ENCODE measurements at regions not wholly inside any gene's neighbourhood (a gene's known extent, or its start where the extent isn't known, plus 50 kb on each side); places are given as distances from the start of the nearest gene placed in this dataset.
"Not testable (repeated sequence)": the region's sequence is repeated elsewhere in the genome, so short reads cannot be mapped to it uniquely, and the experiment has no call there.

- in situ Hi-C loops (cut with HindIII; ENCODE audit: low pct_unique_long_range_greater_than_20kb, low sequenced_read_pairs) = no loop called here
- DNase-seq (ENCODE audit: low read depth in 1 of 2, low spot score in 1 of 2) = no peak
- no peak for TF ChIP-seq JUND (IDR thresholded peaks at IDR 0.05; ENCODE audit: low read depth)
Observed at GRCh38 chr7:91496251-91496820, 232.1 kb downstream of the FZD1 start.

DNA sequence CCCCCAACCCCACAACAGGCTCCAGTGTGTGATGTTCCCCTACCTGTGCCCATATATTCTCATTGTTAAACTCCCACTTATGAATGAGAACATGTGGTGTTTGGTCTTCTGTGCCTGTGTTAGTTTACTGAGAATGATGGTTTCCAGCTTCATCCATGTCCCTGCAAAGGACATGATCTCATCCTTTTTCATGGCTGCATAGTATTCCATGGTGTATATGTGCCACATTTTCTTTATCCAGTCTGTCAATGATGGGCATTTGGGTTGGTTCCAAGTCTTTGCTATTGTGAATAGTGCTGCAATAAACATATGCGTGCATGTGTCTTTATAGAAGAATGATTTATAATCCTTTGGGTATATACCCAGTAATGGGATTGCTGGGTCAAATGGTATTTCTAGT lies 233.0 kb downstream of the FZD1 start:
- in situ Hi-C loops (cut with HindIII; ENCODE audit: low pct_unique_long_range_greater_than_20kb, low sequenced_read_pairs); DNase-seq (ENCODE audit: low read depth in 1 of 2, low spot score in 1 of 2): not testable (repeated sequence)

DNA sequence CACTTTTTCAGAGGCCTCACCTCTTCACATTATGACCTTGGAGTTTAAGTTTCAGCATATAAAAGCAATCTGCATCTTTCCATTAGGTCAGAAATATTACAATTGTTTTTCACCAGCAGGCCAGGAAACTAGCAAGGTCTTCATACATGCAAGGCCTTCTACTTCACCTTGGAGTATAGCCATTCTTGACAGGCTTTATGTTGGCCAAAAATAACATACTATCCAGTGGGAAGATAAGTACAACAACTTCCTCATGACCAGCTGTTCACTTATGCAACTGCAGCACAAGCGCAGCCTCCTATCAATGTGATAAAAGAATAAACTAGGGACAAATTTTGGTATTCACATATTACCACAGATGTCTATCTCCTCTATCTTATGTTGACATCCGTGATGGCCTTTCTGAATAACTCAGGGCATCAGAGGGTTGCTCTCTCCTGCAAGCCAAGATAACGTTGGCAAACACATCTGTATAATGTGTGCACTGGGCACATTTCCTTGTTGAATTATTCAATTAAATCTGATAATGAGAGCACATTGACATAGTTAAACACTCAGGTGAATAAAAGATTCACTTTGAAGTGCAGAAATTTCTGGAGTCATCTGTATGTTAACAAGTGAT lies 239.8 kb downstream of the FZD1 start:
- no peak for DNase-seq (ENCODE audit: low read depth in 1 of 2, low spot score in 1 of 2)
- in situ Hi-C loops (cut with HindIII; ENCODE audit: low pct_unique_long_range_greater_than_20kb, low sequenced_read_pairs) = no loop called here
- TF ChIP-seq JUND (IDR thresholded peaks at IDR 0.05; ENCODE audit: low read depth) = no peak

DNA sequence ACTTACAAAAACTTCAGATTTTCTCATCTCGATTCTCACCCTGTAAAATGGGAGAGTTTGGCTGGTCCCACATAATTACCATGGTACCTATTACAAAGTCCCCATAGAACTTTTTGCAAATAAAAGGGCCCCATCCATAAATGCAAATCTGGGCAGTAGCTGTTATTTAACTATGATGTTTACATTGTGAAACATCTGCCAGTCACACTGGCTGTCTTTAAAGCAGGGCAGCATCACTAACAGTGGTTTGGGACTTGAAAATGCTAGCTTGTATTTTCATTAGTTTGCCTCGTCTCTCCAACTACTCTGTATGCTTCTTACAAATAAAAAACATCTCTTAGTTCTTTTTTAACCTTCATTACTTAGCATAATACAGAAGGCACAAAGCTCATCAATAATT lies 240.7 kb downstream of the FZD1 start:
- in situ Hi-C loops (cut with HindIII; ENCODE audit: low pct_unique_long_range_greater_than_20kb, low sequenced_read_pairs) = no loop called here
- TF ChIP-seq JUND (IDR thresholded peaks at IDR 0.05; ENCODE audit: low read depth) = no peak
- DNase-seq (ENCODE audit: low read depth in 1 of 2, low spot score in 1 of 2) = no peak

DNA sequence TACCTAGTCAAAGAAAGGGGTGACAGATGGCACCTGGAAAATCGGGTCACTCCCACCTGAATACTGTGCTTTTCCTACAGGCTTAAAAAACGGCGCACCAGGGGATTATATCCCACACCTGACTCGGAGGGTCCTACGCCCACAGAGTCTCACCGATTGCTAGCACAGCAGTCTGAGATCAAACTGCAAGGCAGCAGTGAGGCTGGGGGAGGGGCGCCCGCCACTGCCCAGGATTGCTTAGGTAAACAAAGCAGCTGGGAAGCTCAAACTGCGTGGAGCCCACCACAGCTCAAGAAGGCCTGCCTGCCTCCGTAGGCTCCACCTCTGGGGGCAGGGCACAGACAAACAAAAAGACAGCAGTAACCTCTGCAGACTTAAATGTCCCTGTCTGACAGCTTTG lies 242.7 kb downstream of the FZD1 start:
- in situ Hi-C loops (cut with HindIII; ENCODE audit: low pct_unique_long_range_greater_than_20kb, low sequenced_read_pairs); DNase-seq (ENCODE audit: low read depth in 1 of 2, low spot score in 1 of 2): not testable (repeated sequence)

- in situ Hi-C loops (cut with HindIII; ENCODE audit: low pct_unique_long_range_greater_than_20kb, low sequenced_read_pairs); DNase-seq (ENCODE audit: low read depth in 1 of 2, low spot score in 1 of 2): not testable (repeated sequence)
Observed at GRCh38 chr7:91511861-91512260, 247.6 kb downstream of the FZD1 start.

GRCh38 chr7:91512958-91513357 lies 248.7 kb downstream of the FZD1 start:
- no peak for TF ChIP-seq JUND (IDR thresholded peaks at IDR 0.05; ENCODE audit: low read depth)
- DNase-seq (ENCODE audit: low read depth in 1 of 2, low spot score in 1 of 2) = peak in 1 of 2 experiments; percentile 5
- in situ Hi-C loops (cut with HindIII; ENCODE audit: low pct_unique_long_range_greater_than_20kb, low sequenced_read_pairs) = no loop called here

DNA sequence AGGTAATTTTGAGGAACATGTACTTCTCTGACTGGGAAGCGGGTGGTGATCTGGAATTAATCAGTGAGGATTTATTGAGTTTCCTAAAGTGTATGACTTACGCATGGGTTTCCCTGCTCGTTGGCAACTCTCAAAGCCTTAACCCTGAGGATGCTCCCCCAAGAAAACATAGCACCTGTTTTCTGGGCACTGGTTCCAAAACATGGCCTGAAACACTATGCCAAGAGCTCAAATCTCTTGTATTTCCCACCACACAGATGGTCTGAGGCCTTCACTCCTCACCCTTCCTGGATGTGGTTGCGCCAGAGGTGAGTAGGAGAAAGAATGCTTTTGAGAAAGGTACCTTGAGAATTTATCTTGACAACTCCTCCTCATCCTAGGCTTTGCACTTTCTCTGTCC lies 250.4 kb downstream of the FZD1 start:
- no peak for DNase-seq (ENCODE audit: low read depth in 1 of 2, low spot score in 1 of 2)
- TF ChIP-seq JUND (IDR thresholded peaks at IDR 0.05; ENCODE audit: low read depth) = no peak
- in situ Hi-C loops (cut with HindIII; ENCODE audit: low pct_unique_long_range_greater_than_20kb, low sequenced_read_pairs) = no loop called here

DNA sequence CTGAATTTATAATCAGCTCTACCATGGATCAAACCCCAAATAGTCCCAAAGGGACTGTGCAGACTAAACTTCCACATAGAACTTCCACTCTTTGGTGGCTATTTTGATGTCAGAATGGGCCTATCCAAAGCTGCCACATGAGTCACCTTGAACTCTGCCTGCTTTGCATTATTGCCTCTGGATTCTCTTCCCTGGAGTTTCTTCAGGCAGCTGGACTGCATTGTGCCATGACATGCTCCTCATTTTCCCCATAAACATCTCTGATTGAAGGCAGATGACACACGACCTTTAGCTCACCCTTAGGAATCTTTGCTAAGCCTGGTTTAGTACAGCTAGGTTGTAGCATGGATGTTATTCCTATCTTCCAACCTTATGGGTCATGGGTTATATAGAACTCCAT lies 251.7 kb downstream of the FZD1 start:
- DNase-seq (ENCODE audit: low read depth in 1 of 2, low spot score in 1 of 2) = no peak
- no peak for TF ChIP-seq JUND (IDR thresholded peaks at IDR 0.05; ENCODE audit: low read depth)
- in situ Hi-C loops (cut with HindIII; ENCODE audit: low pct_unique_long_range_greater_than_20kb, low sequenced_read_pairs) = no loop called here

- TF ChIP-seq JUND (IDR thresholded peaks at IDR 0.05; ENCODE audit: low read depth) = no peak
- no peak for DNase-seq (ENCODE audit: low read depth in 1 of 2, low spot score in 1 of 2)
- in situ Hi-C loops (cut with HindIII; ENCODE audit: low pct_unique_long_range_greater_than_20kb, low sequenced_read_pairs) = no loop called here
Observed at GRCh38 chr7:91517201-91517785, 253.1 kb downstream of the FZD1 start.

- no peak for TF ChIP-seq JUND (IDR thresholded peaks at IDR 0.05; ENCODE audit: low read depth)
- no peak for DNase-seq (ENCODE audit: low read depth in 1 of 2, low spot score in 1 of 2)
- in situ Hi-C loops (cut with HindIII; ENCODE audit: low pct_unique_long_range_greater_than_20kb, low sequenced_read_pairs) = no loop called here
Observed at GRCh38 chr7:91518058-91518457, 253.8 kb downstream of the FZD1 start.

GRCh38 chr7:91519241-91520158 lies 255.3 kb downstream of the FZD1 start:
- DNase-seq (ENCODE audit: low read depth in 1 of 2, low spot score in 1 of 2) = no peak
- in situ Hi-C loops (cut with HindIII; ENCODE audit: low pct_unique_long_range_greater_than_20kb, low sequenced_read_pairs) = no loop called here

DNA sequence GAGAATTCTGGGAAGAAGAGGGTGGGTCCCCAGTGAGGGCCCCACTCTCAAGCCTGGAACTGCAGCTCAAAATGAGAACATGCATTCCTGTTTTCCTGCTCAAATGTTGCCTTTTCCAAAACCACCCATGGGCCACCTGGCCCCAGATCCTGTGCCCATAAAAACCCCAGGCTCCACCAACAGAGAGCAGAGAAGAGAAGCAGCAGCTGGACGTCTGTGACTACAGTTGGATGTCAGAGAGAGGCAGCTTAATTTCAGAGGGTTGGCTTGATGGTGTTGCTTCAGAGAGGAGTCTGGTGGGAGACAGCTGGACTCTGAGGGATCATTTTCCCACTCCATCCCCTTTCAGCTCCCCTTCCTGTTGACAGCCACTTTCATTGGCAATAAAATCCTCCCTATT lies 256.4 kb downstream of the FZD1 start:
- DNase-seq (ENCODE audit: low read depth in 1 of 2, low spot score in 1 of 2) = no peak
- TF ChIP-seq JUND (IDR thresholded peaks at IDR 0.05; ENCODE audit: low read depth) = no peak
- in situ Hi-C loops (cut with HindIII; ENCODE audit: low pct_unique_long_range_greater_than_20kb, low sequenced_read_pairs) = no loop called here

More at GRCh38 chr7:91519241-91520158, 255.3 kb downstream of the FZD1 start:
- TF ChIP-seq JUND (IDR thresholded peaks at IDR 0.05; ENCODE audit: low read depth) = no peak
